PC-9 (cell line): ENCODE measurements at regions not wholly inside any gene's neighbourhood (a gene's known extent, or its start where the extent isn't known, plus 50 kb on each side); places are given as distances from the start of the nearest gene placed in this dataset.

Experiments used
- BruUV-seq: library from RNA; stranded (reverse); fragments of 400-500 nt; replicated peaks from 2 replicates; lab custom pipeline; 2021; lab: Mats Ljungman, UMichigan
- CTCF ChIA-PET: fragments of 300-600 bp; sonication (Branson Sonifier 250); formaldehyde crosslinking; loops from one replicate; lab custom pipeline; 2022; ENCODE audit warnings: antibody characterized with exemption; lab: Charles Lee
- POLR2A ChIA-PET: fragments of 300-600 bp; sonication (Branson Sonifier 250); formaldehyde crosslinking; loops from one replicate; lab custom pipeline; 2022; ENCODE audit warnings: antibody characterized with exemption; ENCODE audit not compliant: unreplicated experiment; lab: Charles Lee
- DNase-seq, 2 experiments: peaks; one replicate each; pipeline versions ENCODE4 v3.0.0 to v3.0.0-alpha.2; 2015 to 2022; ENCODE audit warnings: mixed read lengths in 1 of 2
- H2AFZ ChIP-seq: fragments of 200-600 bp; sonication (generic); 2 replicates; pipeline ENCODE4 v1.8.1; 2017; ENCODE audit warnings: antibody characterized with exemption
- H3F3A ChIP-seq: fragments of 200-600 bp; sonication (generic); 2 replicates; pipeline ENCODE4 v1.8.1; 2017; ENCODE audit warnings: antibody characterized with exemption, mild to moderate bottlenecking, low read depth; ENCODE audit not compliant: insufficient read depth
- H3K27ac ChIP-seq: fragments of 200-600 bp; sonication (generic); 2 replicates; pipeline ENCODE4 v1.6.1; 2016; ENCODE audit warnings: mixed run types
- H3K27me3 ChIP-seq: fragments of 200-600 bp; sonication (generic); 2 replicates; pipeline ENCODE4 v1.6.1; 2016; ENCODE audit warnings: low read depth, mixed run types; ENCODE audit not compliant: insufficient read depth
- H3K36me3 ChIP-seq: fragments of 200-600 bp; sonication (generic); 2 replicates; pipeline ENCODE4 v1.6.1; 2016; ENCODE audit warnings: low read depth, mixed run types
- H3K4me1 ChIP-seq: fragments of 200-600 bp; sonication (generic); replicated peaks from 2 replicates; pipeline ENCODE4 v1.6.1; 2016; ENCODE audit warnings: mixed run types; ENCODE audit not compliant: insufficient read depth
- H3K4me2 ChIP-seq: fragments of 200-600 bp; sonication (generic); 2 replicates; pipeline ENCODE4 v1.6.1; 2017; ENCODE audit warnings: mixed run types
- H3K4me3 ChIP-seq: fragments of 200-600 bp; sonication (generic); 2 replicates; pipeline ENCODE4 v1.6.1; 2016; ENCODE audit warnings: mixed run types
- H3K79me2 ChIP-seq: fragments of 200-600 bp; sonication (generic); 2 replicates; pipeline ENCODE4 v1.6.1; 2017; ENCODE audit warnings: low read depth, mixed run types
- H3K9me2 ChIP-seq: fragments of 200-600 bp; sonication (generic); 2 replicates; pipeline ENCODE4 v1.8.1; 2017; ENCODE audit warnings: mild to moderate bottlenecking; ENCODE audit not compliant: insufficient read depth
- H3K9me3 ChIP-seq: fragments of 200-600 bp; sonication (generic); 2 replicates; pipeline ENCODE4 v1.8.1; 2016; ENCODE audit warnings: low read depth; ENCODE audit not compliant: insufficient read depth
- H4K20me1 ChIP-seq: fragments of 200-600 bp; sonication (generic); 2 replicates; pipeline ENCODE4 v1.8.1; 2017; ENCODE audit not compliant: insufficient read depth
- EZH2 ChIP-seq: fragments of 200-600 bp; sonication (generic); IDR thresholded peaks from 2 replicates; pipeline ENCODE4 v1.8.0; 2017; ENCODE audit warnings: antibody characterized with exemption, low read depth
- intact Hi-C: fragments of 100-400 bp; cut with micrococcal nuclease; formaldehyde crosslinking; loops from one replicate; pipeline ENCODE4 v1.10.0; 2022; ENCODE audit not compliant: unreplicated experiment
- TF ChIP-seq, protein P1 (sequence below): fragments of 200-600 bp; sonication (generic); conservative IDR thresholded peaks from 2 replicates; pipeline ENCODE4 v1.6.1; 2017; ENCODE audit warnings: mixed run types, antibody characterized with exemption, mild to moderate bottlenecking, moderate library complexity

DNA sequence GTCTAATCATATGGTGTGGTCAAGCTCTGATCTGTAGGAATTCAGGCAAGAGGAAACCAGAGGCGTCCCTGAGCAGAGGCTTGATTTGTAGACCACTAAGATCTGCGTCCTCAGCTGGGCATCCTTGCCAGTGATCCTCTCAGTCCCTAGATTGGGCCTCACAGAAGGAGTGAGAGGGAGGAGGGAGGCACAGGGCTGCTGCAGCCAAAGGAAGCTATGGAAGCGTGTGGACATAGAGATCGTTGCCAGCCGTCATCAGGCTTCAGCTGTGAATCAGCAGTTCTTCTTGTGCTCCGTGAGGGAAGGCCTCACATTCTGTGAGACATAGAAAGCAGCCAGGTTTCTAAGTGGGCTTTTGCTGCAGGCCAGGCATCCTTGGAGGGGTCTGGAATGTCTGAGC is 254.6 kb upstream of the KIRREL3 start:
- Histone ChIP-seq H3K79me2 (no peaks in the 10 kb centered on the region), H3K4me1 (no peaks in the 10 kb centered on the region), H4K20me1 (no peaks in the 10 kb centered on the region), H3K4me2 (no peak overlapping the region), H3F3A (no peaks in the 10 kb centered on the region), H3K9me2 (no peaks in the 10 kb centered on the region), H2AFZ (no peak overlapping the region), H3K27ac (no peak overlapping the region), H3K36me3 (no peaks in the 10 kb centered on the region), H3K27me3 (0 out of 2 replicates have a peak, but pooled peaks cover 8% of the 10 kb centered on the region), H3K4me3 (no peak overlapping the region), H3K9me3 (no peaks in the 10 kb centered on the region)
- intact Hi-C loops, result no loop called here
- no peak for DNase-seq
- ChIA-PET POLR2A (no interaction called here), CTCF (no interaction called here)
- BruUV-seq, result no TSS peak
- TF ChIP-seq, protein P1, sequence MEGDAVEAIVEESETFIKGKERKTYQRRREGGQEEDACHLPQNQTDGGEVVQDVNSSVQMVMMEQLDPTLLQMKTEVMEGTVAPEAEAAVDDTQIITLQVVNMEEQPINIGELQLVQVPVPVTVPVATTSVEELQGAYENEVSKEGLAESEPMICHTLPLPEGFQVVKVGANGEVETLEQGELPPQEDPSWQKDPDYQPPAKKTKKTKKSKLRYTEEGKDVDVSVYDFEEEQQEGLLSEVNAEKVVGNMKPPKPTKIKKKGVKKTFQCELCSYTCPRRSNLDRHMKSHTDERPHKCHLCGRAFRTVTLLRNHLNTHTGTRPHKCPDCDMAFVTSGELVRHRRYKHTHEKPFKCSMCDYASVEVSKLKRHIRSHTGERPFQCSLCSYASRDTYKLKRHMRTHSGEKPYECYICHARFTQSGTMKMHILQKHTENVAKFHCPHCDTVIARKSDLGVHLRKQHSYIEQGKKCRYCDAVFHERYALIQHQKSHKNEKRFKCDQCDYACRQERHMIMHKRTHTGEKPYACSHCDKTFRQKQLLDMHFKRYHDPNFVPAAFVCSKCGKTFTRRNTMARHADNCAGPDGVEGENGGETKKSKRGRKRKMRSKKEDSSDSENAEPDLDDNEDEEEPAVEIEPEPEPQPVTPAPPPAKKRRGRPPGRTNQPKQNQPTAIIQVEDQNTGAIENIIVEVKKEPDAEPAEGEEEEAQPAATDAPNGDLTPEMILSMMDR, result no peak
- TF ChIP-seq EZH2, result no peak

DNA sequence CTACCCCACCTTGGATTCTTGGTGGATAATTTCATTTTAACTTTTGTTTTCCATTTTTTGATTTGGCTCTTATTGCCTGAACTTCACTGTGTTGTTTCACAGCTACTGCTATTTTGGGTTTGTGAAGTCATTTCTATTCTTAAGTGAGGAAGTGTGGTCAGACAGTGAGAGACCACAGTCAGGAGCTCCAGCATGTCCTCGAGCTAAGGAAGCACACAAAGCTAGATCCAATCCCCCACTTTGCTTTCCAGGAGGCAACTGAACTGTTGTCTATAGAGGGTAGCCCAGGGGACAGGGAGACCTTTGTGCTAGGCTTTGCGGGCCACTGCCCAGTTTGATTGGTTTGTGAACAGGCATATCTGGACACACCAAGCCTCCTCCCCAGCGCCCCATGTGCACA is 251.8 kb upstream of the KIRREL3 start:
- CTCF ChIA-PET, result no interaction called here
- BruUV-seq, result no TSS peak
- H2AFZ ChIP-seq, result no peak overlapping the region
- no peaks in the 10 kb centered on the region for H3K4me1 ChIP-seq
- H3K9me3 ChIP-seq, result no peaks in the 10 kb centered on the region
- no peaks in the 10 kb centered on the region for H3K36me3 ChIP-seq
- no peaks in the 10 kb centered on the region for H3K9me2 ChIP-seq
- no peak overlapping the region for H3K27ac ChIP-seq
- no peak overlapping the region for H3K4me2 ChIP-seq
- H3K79me2 ChIP-seq, result no peaks in the 10 kb centered on the region
- no peak overlapping the region for H3K4me3 ChIP-seq
- H3K27me3 ChIP-seq, result 0 out of 2 replicates have a peak, but pooled peaks cover 14% of the 10 kb centered on the region
- POLR2A ChIA-PET, result no interaction called here
- DNase-seq, result no peak
- no peaks in the 10 kb centered on the region for H4K20me1 ChIP-seq
- intact Hi-C loops, result no loop called here
- no peaks in the 10 kb centered on the region for H3F3A ChIP-seq
- no peak for TF ChIP-seq EZH2
- TF ChIP-seq, protein P1, result no peak

DNA sequence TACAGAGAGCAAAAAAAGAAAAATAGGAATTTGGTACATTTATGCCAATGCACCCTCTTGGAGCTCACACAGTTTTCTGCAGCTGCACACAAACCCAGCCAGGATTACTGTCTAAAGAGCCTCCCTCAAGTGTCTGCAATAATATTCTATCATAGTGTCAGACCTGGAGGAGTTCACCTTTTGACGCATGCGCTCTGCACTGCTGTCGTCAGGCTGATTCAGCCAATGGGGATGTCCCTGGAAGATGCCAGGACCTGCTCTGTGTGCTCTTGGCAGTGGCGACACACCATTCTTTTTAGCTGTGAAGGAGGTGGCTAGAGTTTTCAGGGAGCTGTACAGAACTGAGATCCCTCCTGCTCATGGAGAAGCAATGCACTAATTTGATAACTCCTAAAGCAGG is 249.0 kb upstream of the KIRREL3 start:
- intact Hi-C loops, result no loop called here
- H3F3A ChIP-seq, result no peaks in the 10 kb centered on the region
- H3K36me3 ChIP-seq, result no peaks in the 10 kb centered on the region
- no peaks in the 10 kb centered on the region for H4K20me1 ChIP-seq
- no peaks in the 10 kb centered on the region for H3K4me1 ChIP-seq
- H3K9me3 ChIP-seq, result no peaks in the 10 kb centered on the region
- no peak overlapping the region for H3K4me3 ChIP-seq
- H2AFZ ChIP-seq, result no peak overlapping the region
- ChIA-PET CTCF (no interaction called here), POLR2A (no interaction called here)
- H3K4me2 ChIP-seq, result no peak overlapping the region
- no TSS peak for BruUV-seq
- no peaks in the 10 kb centered on the region for H3K9me2 ChIP-seq
- DNase-seq, result no peak
- no peak overlapping the region for H3K27ac ChIP-seq
- no peaks in the 10 kb centered on the region for H3K79me2 ChIP-seq
- TF ChIP-seq, protein P1, result no peak
- no peak for TF ChIP-seq EZH2
- H3K27me3 ChIP-seq, result 0 out of 2 replicates have a peak, but pooled peaks cover 24% of the 10 kb centered on the region
